ENCODE measurements at regions not wholly inside any gene's neighbourhood (a gene's known extent, or its start where the extent isn't known, plus 50 kb on each side); places are given as distances from the start of the nearest gene placed in this dataset.

DNA sequence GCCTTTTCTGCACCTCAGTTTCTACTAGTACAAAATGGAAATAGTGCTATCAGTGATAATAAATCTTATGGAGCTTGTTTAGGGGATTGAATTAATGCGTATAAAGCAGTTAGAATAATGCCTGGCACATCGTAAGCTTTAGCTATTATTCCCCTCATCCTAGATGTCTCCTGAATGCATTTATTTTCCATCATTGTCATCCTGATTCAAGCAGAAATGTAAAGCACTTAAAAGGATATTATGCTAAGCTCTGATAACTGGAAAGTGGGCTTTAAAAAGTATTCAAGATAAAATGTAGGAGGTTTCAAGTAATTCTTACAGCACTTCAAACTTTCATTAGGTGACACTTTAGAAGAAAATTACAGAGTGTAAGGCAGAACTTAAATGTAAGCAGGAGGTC is 178.7 kb downstream of the RBM46 start:
- no peak overlapping the region for H3K27ac ChIP-seq (ENCODE audit: control insufficient read depth, insufficient read depth, low read length)
- DNase-seq (ENCODE audit: low read depth, low spot score), result no peak
- dilution Hi-C loops (cut with MboI; ENCODE audit: extremely low pct_ligation_motif_present, low sequenced_read_pairs), result no loop called here

DNA sequence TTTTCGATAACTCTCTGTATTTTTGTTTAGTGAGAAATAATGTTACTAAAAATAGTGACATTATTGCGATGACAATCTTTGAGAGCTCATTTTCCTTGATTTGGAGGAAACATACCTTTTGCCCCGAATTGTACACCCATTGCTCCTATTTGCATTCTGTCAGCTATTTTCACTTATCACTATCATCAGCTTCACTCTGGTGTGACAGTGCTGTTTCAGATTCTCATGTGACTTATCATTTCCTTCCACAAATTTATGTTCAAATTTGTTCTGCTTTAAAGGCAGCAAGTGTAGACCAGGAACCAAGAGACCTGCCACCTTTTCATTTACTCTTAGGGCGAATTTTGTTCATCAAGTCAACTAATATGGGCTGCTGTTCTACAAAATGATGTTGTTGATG is 179.4 kb downstream of the RBM46 start:
- no peak overlapping the region for H3K9ac ChIP-seq (ENCODE audit: control insufficient read depth, extremely low read depth, insufficient read depth, low read length)
- H3K4me2 ChIP-seq (ENCODE audit: control insufficient read depth, extremely low read depth, insufficient read depth, low read depth, low read length), result no peak overlapping the region
- TF ChIP-seq, protein P1, sequence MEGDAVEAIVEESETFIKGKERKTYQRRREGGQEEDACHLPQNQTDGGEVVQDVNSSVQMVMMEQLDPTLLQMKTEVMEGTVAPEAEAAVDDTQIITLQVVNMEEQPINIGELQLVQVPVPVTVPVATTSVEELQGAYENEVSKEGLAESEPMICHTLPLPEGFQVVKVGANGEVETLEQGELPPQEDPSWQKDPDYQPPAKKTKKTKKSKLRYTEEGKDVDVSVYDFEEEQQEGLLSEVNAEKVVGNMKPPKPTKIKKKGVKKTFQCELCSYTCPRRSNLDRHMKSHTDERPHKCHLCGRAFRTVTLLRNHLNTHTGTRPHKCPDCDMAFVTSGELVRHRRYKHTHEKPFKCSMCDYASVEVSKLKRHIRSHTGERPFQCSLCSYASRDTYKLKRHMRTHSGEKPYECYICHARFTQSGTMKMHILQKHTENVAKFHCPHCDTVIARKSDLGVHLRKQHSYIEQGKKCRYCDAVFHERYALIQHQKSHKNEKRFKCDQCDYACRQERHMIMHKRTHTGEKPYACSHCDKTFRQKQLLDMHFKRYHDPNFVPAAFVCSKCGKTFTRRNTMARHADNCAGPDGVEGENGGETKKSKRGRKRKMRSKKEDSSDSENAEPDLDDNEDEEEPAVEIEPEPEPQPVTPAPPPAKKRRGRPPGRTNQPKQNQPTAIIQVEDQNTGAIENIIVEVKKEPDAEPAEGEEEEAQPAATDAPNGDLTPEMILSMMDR (optimal IDR thresholded peaks at IDR 0.05 in 1 of 3, IDR thresholded peaks at IDR 0.05 in 1 of 3, conservative IDR thresholded peaks at IDR 0.05 in 1 of 3; ENCODE audit: extremely low read depth in 1 of 3, insufficient read depth in 2 of 3, low read length in 3 of 3), result no peak
- no peak for TF ChIP-seq EZH2 (IDR thresholded peaks at IDR 0.05; ENCODE audit: low read length)
- dilution Hi-C loops (cut with MboI; ENCODE audit: extremely low pct_ligation_motif_present, low sequenced_read_pairs), result no loop called here
- no peak overlapping the region for H2AFZ ChIP-seq (ENCODE audit: control insufficient read depth, low read length)
- no peaks in the 10 kb centered on the region for H3K27me3 ChIP-seq (ENCODE audit: control insufficient read depth, extremely low read depth, insufficient read depth, low read length)
- H3K4me3 ChIP-seq (ENCODE audit: control insufficient read depth in 2 of 3, extremely low read depth in 1 of 3, insufficient read depth in 2 of 3, low read depth in 1 of 3, low read length in 3 of 3), result no peak overlapping the region
- no peaks in the 10 kb centered on the region for H3K36me3 ChIP-seq (ENCODE audit: control insufficient read depth in 2 of 2, extremely low read depth in 1 of 2, insufficient read depth in 2 of 2, low read length in 2 of 2)
- H4K20me1 ChIP-seq (ENCODE audit: control insufficient read depth, extremely low read depth, insufficient read depth, low read length), result no peaks in the 10 kb centered on the region
- no peaks in the 10 kb centered on the region for H3K79me2 ChIP-seq (ENCODE audit: control insufficient read depth, insufficient read depth, low read length)
- DNase-seq (ENCODE audit: low read depth, low spot score), result no peak
- H3K9me1 ChIP-seq (ENCODE audit: control insufficient read depth, extremely low read depth, insufficient read depth, low read length), result no peaks in the 10 kb centered on the region
- no peak overlapping the region for H3K27ac ChIP-seq (ENCODE audit: control insufficient read depth, insufficient read depth, low read length)
- no peak for FAIRE-seq
- H3K4me1 ChIP-seq (ENCODE audit: control insufficient read depth, extremely low read depth, insufficient read depth, low read length), result no peaks in the 10 kb centered on the region
- H3K9me3 ChIP-seq (ENCODE audit: control insufficient read depth, low read depth, low read length), result no peaks in the 10 kb centered on the region

More for the DNA sequence above, 178.7 kb downstream of the RBM46 start:
- Histone ChIP-seq H3K4me1 (ENCODE audit: control insufficient read depth, extremely low read depth, insufficient read depth, low read length) (no peaks in the 10 kb centered on the region), H3K36me3 (ENCODE audit: control insufficient read depth in 2 of 2, extremely low read depth in 1 of 2, insufficient read depth in 2 of 2, low read length in 2 of 2) (no peaks in the 10 kb centered on the region), H3K79me2 (ENCODE audit: control insufficient read depth, insufficient read depth, low read length) (no peaks in the 10 kb centered on the region), H2AFZ (ENCODE audit: control insufficient read depth, low read length) (no peak overlapping the region), H3K4me2 (ENCODE audit: control insufficient read depth, extremely low read depth, insufficient read depth, low read depth, low read length) (no peak overlapping the region), H3K9me1 (ENCODE audit: control insufficient read depth, extremely low read depth, insufficient read depth, low read length) (no peaks in the 10 kb centered on the region), H3K9me3 (ENCODE audit: control insufficient read depth, low read depth, low read length) (no peaks in the 10 kb centered on the region), H3K9ac (ENCODE audit: control insufficient read depth, extremely low read depth, insufficient read depth, low read length) (no peak overlapping the region), H4K20me1 (ENCODE audit: control insufficient read depth, extremely low read depth, insufficient read depth, low read length) (no peaks in the 10 kb centered on the region), H3K4me3 (ENCODE audit: control insufficient read depth in 2 of 3, extremely low read depth in 1 of 3, insufficient read depth in 2 of 3, low read depth in 1 of 3, low read length in 3 of 3) (no peak overlapping the region), H3K27me3 (ENCODE audit: control insufficient read depth, extremely low read depth, insufficient read depth, low read length) (no peaks in the 10 kb centered on the region)
- FAIRE-seq, result no peak
- TF ChIP-seq EZH2 (IDR thresholded peaks at IDR 0.05; ENCODE audit: low read length), result no peak
- TF ChIP-seq, protein P1 (optimal IDR thresholded peaks at IDR 0.05 in 1 of 3, IDR thresholded peaks at IDR 0.05 in 1 of 3, conservative IDR thresholded peaks at IDR 0.05 in 1 of 3; ENCODE audit: extremely low read depth in 1 of 3, insufficient read depth in 2 of 3, low read length in 3 of 3), result no peak
